LNCaP clone FGC (cell line): ENCODE measurements at regions not wholly inside any gene's neighbourhood (a gene's known extent, or its start where the extent isn't known, plus 50 kb on each side); places are given as distances from the start of the nearest gene placed in this dataset.

ENCODE experiments used
- DNase-seq: peaks from one replicate; pipeline ENCODE4 v3.0.0-alpha.2; 2011; ENCODE audit warnings: low read depth
- H3K4me3 ChIP-seq: 2 replicates; pipeline ENCODE4 v1.5.1; 2011; ENCODE audit warnings: mild to moderate bottlenecking, low read depth, low read length, control low read depth
- TF ChIP-seq, protein P1 (sequence below): IDR thresholded peaks from 2 replicates; pipeline ENCODE4 v1.5.1; 2012; ENCODE audit warnings: mild to moderate bottlenecking; ENCODE audit not compliant: control insufficient read depth, insufficient read depth; ENCODE audit errors: extremely low read depth

- DNase-seq, result no peak
- no peak overlapping the region for H3K4me3 ChIP-seq
- TF ChIP-seq, protein P1, sequence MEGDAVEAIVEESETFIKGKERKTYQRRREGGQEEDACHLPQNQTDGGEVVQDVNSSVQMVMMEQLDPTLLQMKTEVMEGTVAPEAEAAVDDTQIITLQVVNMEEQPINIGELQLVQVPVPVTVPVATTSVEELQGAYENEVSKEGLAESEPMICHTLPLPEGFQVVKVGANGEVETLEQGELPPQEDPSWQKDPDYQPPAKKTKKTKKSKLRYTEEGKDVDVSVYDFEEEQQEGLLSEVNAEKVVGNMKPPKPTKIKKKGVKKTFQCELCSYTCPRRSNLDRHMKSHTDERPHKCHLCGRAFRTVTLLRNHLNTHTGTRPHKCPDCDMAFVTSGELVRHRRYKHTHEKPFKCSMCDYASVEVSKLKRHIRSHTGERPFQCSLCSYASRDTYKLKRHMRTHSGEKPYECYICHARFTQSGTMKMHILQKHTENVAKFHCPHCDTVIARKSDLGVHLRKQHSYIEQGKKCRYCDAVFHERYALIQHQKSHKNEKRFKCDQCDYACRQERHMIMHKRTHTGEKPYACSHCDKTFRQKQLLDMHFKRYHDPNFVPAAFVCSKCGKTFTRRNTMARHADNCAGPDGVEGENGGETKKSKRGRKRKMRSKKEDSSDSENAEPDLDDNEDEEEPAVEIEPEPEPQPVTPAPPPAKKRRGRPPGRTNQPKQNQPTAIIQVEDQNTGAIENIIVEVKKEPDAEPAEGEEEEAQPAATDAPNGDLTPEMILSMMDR, result no peak
These were observed 193.0 kb downstream of the HLX start for GRCh38 chr1:221072214-221072613.

DNA sequence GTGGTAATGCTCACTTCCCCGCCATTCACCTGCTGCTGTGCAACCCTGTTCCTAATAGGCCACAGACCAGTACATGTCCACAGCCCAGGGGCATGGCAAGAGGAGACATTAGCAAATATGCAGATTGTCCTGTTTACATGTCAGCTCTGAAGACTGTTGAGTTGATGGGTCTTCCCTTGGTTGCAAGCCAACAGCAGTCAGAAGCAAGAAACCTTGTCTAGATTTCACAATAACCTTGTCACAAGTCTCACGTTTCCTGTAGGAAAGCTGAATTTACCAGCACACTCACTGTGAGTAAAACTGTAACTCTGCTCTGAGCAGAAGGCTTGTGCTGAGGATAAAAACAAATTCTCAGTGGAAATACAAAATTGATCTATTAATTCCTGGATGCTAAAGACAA is 195.1 kb downstream of the HLX start:
- DNase-seq, result no peak

GRCh38 chr1:221075911-221076310 is 196.7 kb downstream of the HLX start:
- TF ChIP-seq, protein P1, result no peak
- DNase-seq, result no peak
- H3K4me3 ChIP-seq, result no peak overlapping the region

More for the DNA sequence above, 195.1 kb downstream of the HLX start:
- H3K4me3 ChIP-seq, result no peak overlapping the region
- TF ChIP-seq, protein P1, result no peak

GRCh38 chr1:221076391-221076811 is 197.2 kb downstream of the HLX start:
- DNase-seq, result no peak
- TF ChIP-seq, protein P1, result no peak
- no peak overlapping the region for H3K4me3 ChIP-seq

- no peak for DNase-seq
- TF ChIP-seq, protein P1, result no peak
- no peak overlapping the region for H3K4me3 ChIP-seq
These were observed 199.2 kb downstream of the HLX start for GRCh38 chr1:221078260-221078965.

DNA sequence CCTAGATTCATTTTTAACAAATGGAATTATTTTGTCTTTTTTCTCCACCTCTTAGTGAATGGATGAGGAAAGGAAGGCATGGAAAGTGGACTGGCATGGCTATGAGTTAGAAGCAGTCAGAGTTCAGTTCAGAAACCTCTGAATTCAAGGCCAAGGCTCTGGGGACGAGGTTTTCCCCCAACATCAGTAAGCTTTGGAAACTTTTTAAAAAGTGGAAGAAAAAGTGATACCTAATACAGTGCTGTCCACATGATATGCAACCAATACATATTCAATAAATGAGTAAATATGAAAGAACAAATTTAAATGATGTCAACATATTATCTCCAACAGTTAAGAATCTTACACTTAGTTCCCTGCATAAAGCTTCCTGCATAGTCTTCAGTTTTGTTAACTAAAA is 204.7 kb downstream of the HLX start:
- H3K4me3 ChIP-seq, result no peak overlapping the region
- no peak for DNase-seq
- TF ChIP-seq, protein P1, result no peak

GRCh38 chr1:221084681-221085080 is 205.4 kb downstream of the HLX start:
- no peak overlapping the region for H3K4me3 ChIP-seq
- no peak for DNase-seq
- TF ChIP-seq, protein P1, result no peak
